GM12875 (cell line): ENCODE measurements at regions not wholly inside any gene's neighbourhood (a gene's known extent, or its start where the extent isn't known, plus 50 kb on each side); places are given as distances from the start of the nearest gene placed in this dataset.

ENCODE experiments used
- H3K4me3 ChIP-seq: one replicate; pipeline ENCODE4 v1.5.1; 2011; ENCODE audit warnings: low read depth, low read length, control low read depth
- CTCF ChIP-seq: IDR thresholded peaks from 2 replicates; pipeline ENCODE4 v1.5.1; 2011; ENCODE audit warnings: low read depth, mild to moderate bottlenecking, control low read depth, inconsistent platforms, low read length, moderate library complexity, borderline replicate concordance; ENCODE audit not compliant: insufficient read depth

GRCh38 chr2:191543708-191544107, 134.2 kb upstream of the NABP1 start:
- no peak for TF ChIP-seq CTCF
- H3K4me3 ChIP-seq, result no peak overlapping the region

GRCh38 chr2:191544461-191545062, 133.4 kb upstream of the NABP1 start:
- no peak overlapping the region for H3K4me3 ChIP-seq
- TF ChIP-seq CTCF, result no peak

GRCh38 chr2:191545361-191545760, 132.6 kb upstream of the NABP1 start:
- H3K4me3 ChIP-seq, result no peak overlapping the region
- no peak for TF ChIP-seq CTCF

GRCh38 chr2:191552066-191552465, 125.9 kb upstream of the NABP1 start:
- TF ChIP-seq CTCF, result no peak
- no peak overlapping the region for H3K4me3 ChIP-seq

GRCh38 chr2:191554240-191554639, 123.7 kb upstream of the NABP1 start:
- TF ChIP-seq CTCF, result no peak
- H3K4me3 ChIP-seq, result no peak overlapping the region

GRCh38 chr2:191555092-191555742, 122.7 kb upstream of the NABP1 start:
- peak; percentile 61 for TF ChIP-seq CTCF

GRCh38 chr2:191556463-191556862, 121.5 kb upstream of the NABP1 start:
- H3K4me3 ChIP-seq, result no peak overlapping the region
- TF ChIP-seq CTCF, result no peak

More at GRCh38 chr2:191555092-191555742, 122.7 kb upstream of the NABP1 start:
- no peak overlapping the region for H3K4me3 ChIP-seq
